ENCODE measurements at regions not wholly inside any gene's neighbourhood (a gene's known extent, or its start where the extent isn't known, plus 50 kb on each side); places are given as distances from the start of the nearest gene placed in this dataset.
A peak's percentile ranks its signal among the peaks of the same experiment; 100 is the strongest.

GRCh38 chr3:73786321-73786807, 161.6 kb upstream of the PDZRN3 start:
- ChIA-PET CTCF (no interaction called here), POLR2A (interaction anchor here (2.0 kb wide), 1 partner anchor 162 kb away, joined by 6 read pairs; the partner anchor contains the start of gene PDZRN3)
- DNase-seq (ENCODE audit: low read depth, low spot score) = peak; percentile 90
- H3K4me3 ChIP-seq (ENCODE audit: low read depth, low read length) = no peak overlapping the region
- TF ChIP-seq CTCF (IDR thresholded peaks at IDR 0.05; ENCODE audit: insufficient read depth, low read length, missing control alignments) = no peak

- ChIA-PET POLR2A (interaction anchor here (2.0 kb wide), 1 partner anchor 160 kb away, joined by 6 read pairs; the partner anchor contains the start of gene PDZRN3), CTCF (interaction anchor here (0.7 kb wide), 2 partner anchors 161 to 275 kb away, joined by 3 read pairs; no protein-coding TSS in a partner anchor)
- no peak overlapping the region for H3K4me3 ChIP-seq (ENCODE audit: low read depth, low read length)
- no peak for TF ChIP-seq CTCF (IDR thresholded peaks at IDR 0.05; ENCODE audit: insufficient read depth, low read length, missing control alignments)
- no peak for DNase-seq (ENCODE audit: low read depth, low spot score)
These were observed 160.1 kb upstream of the PDZRN3 start for GRCh38 chr3:73784686-73785392.

GRCh38 chr3:73783811-73784210, 159.1 kb upstream of the PDZRN3 start:
- TF ChIP-seq CTCF (IDR thresholded peaks at IDR 0.05; ENCODE audit: insufficient read depth, low read length, missing control alignments) = no peak
- H3K4me3 ChIP-seq (ENCODE audit: low read depth, low read length) = no peak overlapping the region
- CTCF ChIA-PET = interaction anchor here (0.7 kb wide), 1 partner anchor 160 kb away, joined by 3 read pairs; no protein-coding TSS in a partner anchor
- no peak for DNase-seq (ENCODE audit: low read depth, low spot score)
- POLR2A ChIA-PET = no interaction called here

- DNase-seq (ENCODE audit: low read depth, low spot score) = no peak
- ChIA-PET POLR2A (no interaction called here), CTCF (interaction anchor here (1.0 kb wide), 1 partner anchor 13 kb away, joined by 3 read pairs; no protein-coding TSS in a partner anchor)
These were observed 156.8 kb upstream of the PDZRN3 start for GRCh38 chr3:73781541-73781940.

GRCh38 chr3:73774645-73775044, 149.9 kb upstream of the PDZRN3 start:
- CTCF ChIA-PET = interaction anchor here (1.3 kb wide), 1 partner anchor 14 kb away, joined by 3 read pairs; no protein-coding TSS in a partner anchor
- POLR2A ChIA-PET = no interaction called here
- TF ChIP-seq CTCF (IDR thresholded peaks at IDR 0.05; ENCODE audit: insufficient read depth, low read length, missing control alignments) = no peak
- H3K4me3 ChIP-seq (ENCODE audit: low read depth, low read length) = no peak overlapping the region
- no peak for DNase-seq (ENCODE audit: low read depth, low spot score)

More at GRCh38 chr3:73781541-73781940, 156.8 kb upstream of the PDZRN3 start:
- H3K4me3 ChIP-seq (ENCODE audit: low read depth, low read length) = no peak overlapping the region
- no peak for TF ChIP-seq CTCF (IDR thresholded peaks at IDR 0.05; ENCODE audit: insufficient read depth, low read length, missing control alignments)

GRCh38 chr3:73773233-73773632, 148.5 kb upstream of the PDZRN3 start:
- POLR2A ChIA-PET = no interaction called here
- CTCF ChIA-PET = interaction anchor here (1.4 kb wide), 1 partner anchor 154 kb away, joined by 4 read pairs; no protein-coding TSS in a partner anchor
- no peak overlapping the region for H3K4me3 ChIP-seq (ENCODE audit: low read depth, low read length)
- no peak for DNase-seq (ENCODE audit: low read depth, low spot score)
- TF ChIP-seq CTCF (IDR thresholded peaks at IDR 0.05; ENCODE audit: insufficient read depth, low read length, missing control alignments) = no peak
